B cell (primary cell): ENCODE measurements at regions not wholly inside any gene's neighbourhood (a gene's known extent, or its start where the extent isn't known, plus 50 kb on each side); places are given as distances from the start of the nearest gene placed in this dataset.

Source experiments
- EZH2 ChIP-seq: IDR thresholded peaks from 2 replicates; pipeline ENCODE4 v1.6.1; 2012; ENCODE audit warnings: borderline replicate concordance, low read depth, mild to moderate bottlenecking, moderate library complexity, low read length; ENCODE audit not compliant: insufficient read depth, poor library complexity, severe bottlenecking
- TF ChIP-seq, protein P1 (sequence below): fragments of 200-600 bp; IDR thresholded peaks from one replicate; pipeline ENCODE4 v1.8.0; 2022; ENCODE audit warnings: antibody characterized with exemption, mild to moderate bottlenecking

DNA sequence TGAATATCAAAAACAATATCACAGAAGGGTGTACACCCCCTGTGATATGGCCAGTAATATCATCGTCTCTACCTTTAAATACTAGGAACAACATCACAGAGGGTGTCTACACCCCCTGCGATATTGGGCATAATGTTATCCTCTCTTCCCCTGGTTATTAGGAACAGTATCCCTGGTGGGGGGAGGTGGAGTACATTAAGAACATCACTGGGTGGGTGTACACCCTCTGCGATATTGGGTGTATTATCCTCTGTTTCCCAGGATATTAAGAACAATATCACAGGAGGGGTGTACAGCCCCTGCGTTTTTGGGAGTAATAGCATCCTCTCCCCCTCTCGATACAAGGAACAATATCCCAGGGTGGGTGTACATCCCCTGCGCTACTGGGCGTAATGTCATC, 1932.8 kb downstream of the SUCLG1 start:
- TF ChIP-seq, protein P1, sequence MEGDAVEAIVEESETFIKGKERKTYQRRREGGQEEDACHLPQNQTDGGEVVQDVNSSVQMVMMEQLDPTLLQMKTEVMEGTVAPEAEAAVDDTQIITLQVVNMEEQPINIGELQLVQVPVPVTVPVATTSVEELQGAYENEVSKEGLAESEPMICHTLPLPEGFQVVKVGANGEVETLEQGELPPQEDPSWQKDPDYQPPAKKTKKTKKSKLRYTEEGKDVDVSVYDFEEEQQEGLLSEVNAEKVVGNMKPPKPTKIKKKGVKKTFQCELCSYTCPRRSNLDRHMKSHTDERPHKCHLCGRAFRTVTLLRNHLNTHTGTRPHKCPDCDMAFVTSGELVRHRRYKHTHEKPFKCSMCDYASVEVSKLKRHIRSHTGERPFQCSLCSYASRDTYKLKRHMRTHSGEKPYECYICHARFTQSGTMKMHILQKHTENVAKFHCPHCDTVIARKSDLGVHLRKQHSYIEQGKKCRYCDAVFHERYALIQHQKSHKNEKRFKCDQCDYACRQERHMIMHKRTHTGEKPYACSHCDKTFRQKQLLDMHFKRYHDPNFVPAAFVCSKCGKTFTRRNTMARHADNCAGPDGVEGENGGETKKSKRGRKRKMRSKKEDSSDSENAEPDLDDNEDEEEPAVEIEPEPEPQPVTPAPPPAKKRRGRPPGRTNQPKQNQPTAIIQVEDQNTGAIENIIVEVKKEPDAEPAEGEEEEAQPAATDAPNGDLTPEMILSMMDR, result no peak
- TF ChIP-seq EZH2, result no peak
